Superior temporal gyrus (tissue), 1 donor: ENCODE measurements at regions not wholly inside any gene's neighbourhood (a gene's known extent, or its start where the extent isn't known, plus 50 kb on each side); places are given as distances from the start of the nearest gene placed in this dataset.
"Not testable (repeated sequence)": the region's sequence is repeated elsewhere in the genome, so short reads cannot be mapped to it uniquely, and the experiment has no call there.

Experiments
- DNase-seq: peaks from one replicate; pipeline ENCODE4 v3.0.0-alpha.2; 2016; ENCODE audit errors: extremely low spot score

DNA sequence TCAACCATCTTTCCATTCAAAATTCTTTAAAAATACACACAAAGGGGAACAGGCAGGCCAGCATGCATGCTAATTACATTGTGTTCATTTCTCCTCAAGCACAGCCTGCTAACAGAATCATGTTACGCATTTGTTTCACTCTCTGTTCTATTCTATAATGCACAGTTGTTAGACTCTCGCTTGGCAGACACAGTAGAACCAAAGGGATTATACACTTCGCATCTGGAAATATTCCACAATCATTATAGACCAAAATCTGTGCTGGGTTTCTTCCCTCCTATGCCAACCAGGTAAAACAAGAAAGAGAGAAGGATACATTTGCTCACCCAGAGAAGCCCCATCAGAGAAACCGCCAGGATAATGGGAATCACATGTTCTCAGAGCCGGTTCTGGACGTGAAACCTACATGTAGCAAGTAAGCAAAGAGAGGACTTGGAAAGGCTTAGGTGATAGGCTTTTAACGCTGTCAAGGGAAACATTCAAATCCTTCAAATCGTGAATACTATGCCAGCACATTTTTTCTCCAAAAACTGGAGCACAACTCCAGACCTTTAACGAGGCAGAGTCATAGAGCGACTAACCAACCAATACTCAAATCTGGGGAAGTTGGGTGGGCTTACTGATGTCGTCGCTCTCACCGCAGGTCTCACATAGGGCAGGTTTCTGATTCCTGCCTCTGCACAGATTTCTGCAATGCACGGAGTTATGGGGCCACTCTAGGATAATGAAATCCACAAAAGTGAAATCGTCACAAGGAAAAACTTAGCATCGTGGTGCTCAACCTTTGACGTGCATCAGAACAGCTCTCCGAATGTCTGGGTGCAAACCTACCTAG, 380.5 kb upstream of the AUTS2 start:
- DNase-seq = peak; percentile 20

DNA sequence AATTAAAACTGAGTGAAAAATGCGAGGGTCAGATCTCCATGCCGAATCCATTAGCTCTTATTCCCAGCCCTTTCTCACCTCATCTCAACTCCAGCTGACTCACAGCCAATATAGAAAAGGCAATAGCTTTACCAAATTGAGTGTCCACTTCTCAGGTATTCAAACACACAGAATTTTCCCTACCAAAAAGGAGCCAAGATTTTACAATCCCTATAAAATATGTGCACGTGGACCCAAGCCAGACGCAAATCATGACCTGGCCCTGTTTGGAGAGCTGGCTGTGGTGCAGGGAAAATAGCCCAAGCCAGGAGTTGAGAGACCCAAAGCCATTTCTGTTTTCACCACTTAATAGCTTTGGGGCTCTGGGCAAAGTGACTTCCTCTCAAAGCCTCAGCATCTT, 379.7 kb upstream of the AUTS2 start:
- no peak for DNase-seq

DNA sequence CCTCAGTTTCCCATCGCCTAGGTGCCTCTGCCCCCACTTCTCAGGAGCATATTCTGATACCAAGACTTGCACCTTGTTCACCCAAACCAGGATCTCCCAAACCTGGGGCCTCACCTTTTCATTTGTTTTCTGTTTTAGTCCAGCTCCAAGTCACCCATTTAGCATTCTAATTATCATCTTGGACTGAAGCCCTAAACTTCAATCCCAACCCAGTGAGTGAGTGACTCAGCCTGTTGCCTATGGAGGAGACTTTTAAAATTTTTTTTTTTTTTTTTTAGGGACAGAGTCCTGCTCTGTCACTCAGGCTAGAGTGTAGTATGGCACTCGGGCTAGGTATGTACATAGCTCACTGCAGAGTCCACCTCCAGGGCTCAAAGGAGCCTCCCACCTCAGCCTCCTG, 378.9 kb upstream of the AUTS2 start:
- no peak for DNase-seq

DNA sequence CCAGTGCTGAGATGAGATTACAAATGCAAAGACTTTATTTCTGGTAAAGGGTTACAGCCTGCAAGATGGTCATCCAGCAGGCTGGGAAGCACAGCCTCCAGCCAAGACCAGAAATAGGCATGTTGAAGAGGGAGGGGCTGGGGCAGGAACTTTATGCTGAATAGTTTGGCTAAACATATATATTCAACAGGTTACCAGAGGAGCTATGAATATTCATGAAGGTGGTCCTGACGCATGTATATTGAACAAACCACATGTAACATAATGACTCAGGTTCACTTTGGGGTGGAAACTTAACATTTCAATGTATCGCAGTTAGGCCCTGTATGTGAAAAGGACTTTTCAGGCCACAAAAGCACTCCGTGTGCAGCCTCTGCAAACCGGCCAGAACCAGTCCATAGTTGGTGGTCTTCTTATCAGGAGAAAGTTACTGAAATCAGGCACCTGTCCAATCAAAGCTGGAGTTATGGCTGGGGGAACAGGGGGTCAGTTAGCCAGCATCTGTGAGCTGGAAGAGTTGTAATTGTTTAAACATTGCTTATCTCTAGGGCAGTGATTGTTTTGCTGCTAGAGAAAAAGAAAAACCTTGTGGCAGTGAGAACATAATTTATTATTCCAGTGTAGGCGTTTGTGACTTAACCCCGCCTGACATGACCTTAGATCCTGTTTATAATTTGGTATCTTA, 372.9 kb upstream of the AUTS2 start:
- no peak for DNase-seq

DNA sequence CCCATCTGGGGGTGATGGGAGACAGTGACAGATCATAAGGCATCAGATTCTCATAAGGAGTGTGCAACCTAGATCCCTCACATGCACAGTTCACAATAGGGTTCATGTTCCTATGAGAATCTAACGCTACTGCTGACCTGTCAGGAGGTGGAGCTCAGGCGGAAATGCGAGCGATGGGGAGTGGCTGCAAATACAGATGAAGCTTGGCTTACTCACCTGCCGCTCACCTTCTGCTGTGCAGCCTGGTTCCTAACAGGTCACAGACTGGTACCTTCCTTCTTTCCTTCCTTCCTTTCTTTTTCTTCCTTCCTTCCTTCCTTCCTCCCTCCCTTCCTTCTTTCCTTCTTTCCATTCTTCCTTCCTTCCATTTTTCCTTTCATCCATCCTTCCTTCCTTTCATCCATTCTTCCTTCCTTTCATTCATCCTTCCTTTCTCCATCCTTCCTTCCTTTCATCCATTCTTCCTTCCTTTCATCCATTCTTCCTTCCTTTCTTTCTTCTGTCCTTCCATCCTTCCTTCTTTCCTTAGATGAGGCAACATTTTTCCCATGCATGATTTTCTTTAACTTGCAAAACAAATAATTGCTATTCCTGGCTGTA, 370.0 kb upstream of the AUTS2 start:
- DNase-seq = no peak

DNA sequence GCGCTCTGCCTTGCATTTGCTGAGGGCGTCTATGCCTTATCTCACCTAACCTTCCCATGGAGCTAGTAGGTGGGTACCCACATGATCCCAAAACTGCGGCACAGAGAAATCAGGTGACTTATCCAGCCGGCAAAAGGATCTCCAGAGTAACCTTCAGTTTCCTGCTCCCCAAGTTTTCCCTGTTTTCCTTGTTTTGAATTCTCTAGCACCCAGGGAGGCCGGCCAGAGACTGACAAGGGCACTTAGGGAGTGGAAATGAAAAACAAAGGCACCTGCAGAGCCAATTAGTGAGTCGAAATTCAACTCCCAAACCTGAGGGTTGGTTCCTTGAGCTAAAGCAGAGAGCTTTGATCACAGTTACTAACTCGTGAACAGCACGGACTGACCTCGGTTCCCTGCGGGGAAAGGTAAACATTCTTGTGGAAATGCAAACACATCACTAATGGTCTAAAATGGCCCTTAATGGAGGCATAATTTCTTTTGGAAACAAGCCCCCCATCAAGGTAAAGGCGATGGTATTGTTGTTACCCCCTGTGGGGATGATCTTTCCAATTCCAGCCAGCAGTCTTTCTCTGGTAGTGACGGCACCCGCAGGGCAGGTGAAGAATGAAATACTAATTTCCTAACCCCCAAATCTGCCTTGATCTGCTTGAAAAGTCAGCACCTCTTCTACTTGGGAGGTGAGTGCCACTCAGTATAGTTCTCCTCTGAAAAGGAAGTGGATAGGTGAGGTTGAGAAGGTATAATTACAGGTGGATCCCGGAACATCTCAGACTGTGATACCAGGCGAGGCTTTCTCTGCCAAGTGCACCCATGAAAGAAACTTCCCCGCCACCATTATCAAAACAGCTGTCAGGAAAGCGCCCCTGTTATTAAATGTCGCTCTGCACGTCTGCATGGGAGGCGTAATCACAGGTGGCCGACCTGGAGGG, 365.6 kb upstream of the AUTS2 start:
- no peak for DNase-seq

DNA sequence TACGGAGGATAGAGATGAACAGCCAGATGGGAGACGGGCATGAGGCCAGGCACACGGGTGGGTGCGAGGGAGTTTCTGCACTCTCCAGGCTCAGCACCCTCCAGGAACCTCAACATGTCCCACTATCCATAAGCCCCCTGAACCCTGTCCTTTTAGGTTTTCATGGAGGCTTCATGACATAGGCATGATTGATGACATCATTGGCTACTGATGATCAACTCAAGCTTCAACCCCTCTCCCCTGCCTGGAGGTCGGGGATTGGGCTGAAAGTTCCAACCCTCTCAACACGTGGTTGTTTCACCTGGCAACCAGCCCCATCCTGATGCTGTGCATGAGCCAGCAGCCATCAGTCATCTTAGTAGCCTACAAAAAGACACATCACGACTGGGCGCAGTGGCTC, 360.7 kb upstream of the AUTS2 start:
- DNase-seq = no peak

DNA sequence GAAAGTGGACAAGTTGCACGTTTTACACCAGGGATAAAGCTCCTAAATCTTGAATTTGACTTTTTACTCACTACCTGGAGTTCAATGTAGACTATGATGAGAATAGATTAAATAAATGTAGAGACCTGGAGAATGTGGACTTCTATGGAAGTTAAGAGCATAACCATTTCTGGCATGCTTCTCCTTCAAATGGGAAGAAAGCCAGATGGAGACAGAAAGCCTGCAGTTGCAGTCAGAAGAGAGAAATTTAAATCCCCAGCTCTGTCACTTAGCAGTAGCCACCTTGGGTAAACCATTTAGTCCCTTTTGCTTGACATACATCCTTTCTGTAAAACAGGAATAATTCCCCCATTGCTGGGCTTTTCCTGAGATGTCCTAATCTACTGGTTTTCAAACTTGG, 355.3 kb upstream of the AUTS2 start:
- DNase-seq = no peak

DNA sequence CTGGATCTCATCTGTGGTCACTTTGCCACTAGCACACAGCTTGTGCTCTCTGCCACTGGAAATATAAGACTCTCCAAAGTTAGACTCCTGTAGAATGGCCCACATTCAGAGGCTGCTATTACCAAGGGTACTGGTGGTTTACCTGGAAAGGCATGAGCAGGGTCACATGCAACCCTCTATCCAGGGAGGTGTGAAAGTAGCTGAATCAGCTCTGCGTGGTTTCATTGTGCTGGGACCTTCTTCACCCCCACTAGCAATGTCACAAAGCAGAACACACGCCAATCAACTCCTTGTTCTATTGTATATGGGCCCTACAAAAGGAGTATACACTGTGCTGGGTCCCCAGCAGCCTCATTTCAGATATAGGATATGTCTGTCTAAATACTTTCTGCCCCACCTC, 353.6 kb upstream of the AUTS2 start:
- DNase-seq = no peak

DNA sequence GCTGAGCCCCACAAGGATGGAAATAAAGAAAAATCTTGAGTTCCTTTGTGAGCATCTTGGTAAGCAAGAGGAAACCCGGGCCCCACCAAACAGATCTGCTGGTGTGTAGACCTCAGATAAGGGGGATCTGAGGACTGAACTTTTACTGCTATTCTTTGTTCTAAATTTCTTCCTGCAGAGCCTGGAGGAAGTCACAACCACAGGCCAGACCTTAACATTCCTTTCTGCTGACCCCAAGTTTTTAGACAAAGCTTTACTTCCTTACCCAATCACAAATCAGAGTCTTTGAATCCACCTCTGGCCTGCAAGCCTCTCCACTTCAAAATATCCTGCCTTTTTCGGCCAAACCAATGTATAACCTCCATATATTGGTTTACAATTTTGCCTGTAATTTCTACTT, 352.6 kb upstream of the AUTS2 start:
- DNase-seq = no peak

DNA sequence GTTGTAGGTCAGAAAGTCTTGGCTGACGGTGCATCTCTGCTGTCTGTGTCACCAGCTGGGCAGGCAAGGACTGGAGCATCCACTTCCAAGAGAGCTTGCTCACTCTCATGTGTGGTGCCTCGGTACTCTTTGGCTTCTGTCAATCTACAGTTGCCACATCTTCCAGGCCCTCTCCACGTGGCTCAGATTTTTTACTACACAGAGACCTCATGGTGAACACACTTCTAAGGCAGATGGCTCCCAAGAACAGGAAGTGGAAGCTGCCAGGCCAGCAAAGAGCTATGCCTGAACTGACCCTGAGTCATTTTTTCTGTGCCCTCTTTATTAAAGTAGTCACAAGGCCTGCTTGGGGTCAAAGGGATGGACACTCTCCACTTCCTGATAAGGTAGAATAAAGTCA, 351.5 kb upstream of the AUTS2 start:
- no peak for DNase-seq

DNA sequence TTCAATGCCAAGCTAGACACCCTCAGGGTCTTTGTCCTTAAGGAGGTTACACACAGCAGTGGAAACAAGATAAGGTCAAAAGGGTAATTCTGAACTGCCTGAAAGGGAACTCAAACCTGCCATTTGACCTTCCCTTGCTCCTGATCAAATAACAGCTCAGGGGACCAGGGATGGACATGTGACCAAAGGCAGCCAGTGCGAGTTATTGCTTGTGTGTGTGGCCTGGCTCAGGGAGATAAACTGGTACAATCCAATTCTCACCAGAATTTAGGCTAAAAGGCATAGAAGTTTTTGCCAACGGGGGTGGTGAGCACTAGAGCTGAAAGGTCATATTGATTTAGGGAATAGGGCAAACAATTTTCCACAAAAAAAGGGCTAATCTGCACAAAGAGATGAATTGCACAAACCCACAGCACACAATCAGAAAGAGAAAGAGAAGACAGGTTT, 349.9 kb upstream of the AUTS2 start:
- DNase-seq = not testable (repeated sequence)

DNA sequence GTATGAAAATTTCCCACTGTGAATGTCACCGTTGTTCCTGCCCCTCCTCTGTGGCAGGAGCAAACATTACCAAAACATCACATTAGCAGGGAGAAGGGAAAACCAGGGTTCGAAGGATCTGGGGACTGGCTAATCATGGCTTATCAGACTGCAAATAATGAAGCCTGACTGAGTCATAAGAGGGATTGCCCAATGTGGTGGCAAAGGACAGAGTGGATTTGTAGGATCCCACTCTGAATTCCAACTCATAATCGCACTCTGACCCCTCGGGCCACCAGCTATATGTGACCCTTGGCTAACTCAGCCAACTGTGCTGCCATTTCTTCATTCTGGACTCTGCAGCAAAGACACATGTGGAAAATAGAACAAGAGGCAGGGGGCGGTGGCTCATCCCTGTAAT, 347.3 kb upstream of the AUTS2 start:
- no peak for DNase-seq

DNA sequence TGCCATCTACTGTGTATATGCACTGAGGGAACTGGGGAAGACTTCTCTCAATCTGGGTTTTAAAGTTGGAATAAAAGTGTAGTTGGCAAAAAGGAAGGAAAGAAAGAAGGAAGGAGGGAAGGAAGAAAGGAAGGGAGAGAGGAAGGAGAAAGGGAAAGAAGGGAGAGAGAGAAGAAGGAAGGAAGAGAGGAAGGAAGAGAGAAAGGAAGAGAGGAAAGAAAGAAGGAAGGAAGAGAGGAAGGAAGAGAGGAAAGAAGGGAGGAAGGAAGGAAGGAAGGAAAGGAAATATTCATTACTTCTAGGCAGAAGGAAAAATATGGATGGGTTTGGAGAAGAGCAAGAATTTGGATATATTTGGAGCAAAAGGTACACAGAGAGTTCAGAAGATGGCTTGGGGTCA, 343.6 kb upstream of the AUTS2 start:
- no peak for DNase-seq

DNA sequence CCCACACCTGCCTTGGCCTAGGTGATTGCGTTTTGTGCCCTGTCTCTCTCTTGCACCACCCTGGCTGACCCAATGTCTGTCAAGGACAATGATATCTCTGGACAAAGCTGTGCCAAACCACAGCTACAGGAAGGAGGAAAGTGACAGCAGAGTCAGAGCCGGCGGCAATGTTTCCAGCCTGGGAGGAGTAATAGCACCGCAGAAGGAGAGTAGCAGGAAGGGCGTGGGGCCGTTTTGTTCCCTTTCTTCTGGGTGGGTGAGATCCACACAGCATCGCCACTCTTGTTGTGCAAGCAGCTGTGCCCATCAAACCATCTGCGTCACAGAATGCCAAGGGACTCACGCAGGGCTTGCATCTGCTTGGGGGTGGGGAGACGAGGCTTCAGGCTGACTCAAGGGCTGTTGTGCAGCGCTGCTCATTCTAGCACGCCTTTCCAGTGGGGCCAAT, 341.6 kb upstream of the AUTS2 start:
- peak; percentile 27 for DNase-seq

DNA sequence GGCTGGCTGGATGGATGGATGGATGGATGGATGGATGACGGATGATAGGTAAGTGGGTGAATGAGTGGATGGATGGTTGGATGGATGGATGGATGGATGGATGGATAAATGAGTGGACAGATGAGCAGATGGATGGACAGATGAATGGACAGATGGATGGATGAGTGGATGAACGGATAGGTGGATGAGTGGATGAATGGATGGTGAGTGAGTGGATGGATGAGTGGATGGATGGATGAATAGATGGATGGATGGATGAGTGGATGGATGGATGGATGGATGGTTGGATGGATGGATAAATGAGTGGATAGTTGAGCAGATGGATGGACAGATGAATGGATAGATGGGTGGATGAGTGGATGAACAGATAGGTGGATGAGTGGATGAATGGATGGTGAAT, 340.7 kb upstream of the AUTS2 start:
- DNase-seq = no peak

DNA sequence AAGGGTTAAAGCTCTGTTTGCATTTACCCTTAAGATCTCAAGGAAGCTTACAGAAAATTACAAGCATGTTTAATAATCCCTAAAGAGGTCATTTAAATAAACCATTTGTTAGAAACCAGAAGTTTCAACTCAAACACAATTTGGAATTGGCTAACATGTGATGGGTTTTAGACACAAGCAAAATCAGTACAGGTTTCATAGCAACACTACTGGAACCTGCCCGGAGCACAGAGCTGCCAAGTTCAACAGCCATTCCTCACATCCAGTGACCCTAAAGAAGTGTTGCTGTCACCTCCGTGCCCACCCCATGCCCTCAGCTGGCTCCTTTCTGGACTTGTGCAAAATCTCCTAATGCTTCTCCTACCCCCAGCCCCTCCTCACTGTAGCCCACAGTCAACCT, 338.8 kb upstream of the AUTS2 start:
- DNase-seq = no peak

DNA sequence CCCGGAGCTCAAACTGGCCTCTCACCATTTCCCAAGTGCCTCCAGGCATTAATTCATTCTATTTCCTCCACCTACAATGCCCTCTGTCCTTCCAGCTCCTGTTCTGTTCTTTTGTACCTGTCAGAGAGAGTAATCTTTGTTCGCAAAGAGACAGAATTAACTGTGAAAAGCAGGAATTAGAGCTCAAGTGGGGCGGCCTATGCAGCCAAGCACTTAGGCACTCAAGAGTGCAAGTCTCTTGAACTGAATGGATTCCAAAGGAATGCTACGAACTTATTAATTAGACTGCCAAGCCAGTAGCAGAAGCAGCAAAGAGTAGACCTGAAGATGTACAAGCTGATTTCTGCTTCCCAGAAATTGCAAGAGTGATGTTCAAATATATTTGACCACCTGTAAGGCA, 338.3 kb upstream of the AUTS2 start:
- no peak for DNase-seq

DNA sequence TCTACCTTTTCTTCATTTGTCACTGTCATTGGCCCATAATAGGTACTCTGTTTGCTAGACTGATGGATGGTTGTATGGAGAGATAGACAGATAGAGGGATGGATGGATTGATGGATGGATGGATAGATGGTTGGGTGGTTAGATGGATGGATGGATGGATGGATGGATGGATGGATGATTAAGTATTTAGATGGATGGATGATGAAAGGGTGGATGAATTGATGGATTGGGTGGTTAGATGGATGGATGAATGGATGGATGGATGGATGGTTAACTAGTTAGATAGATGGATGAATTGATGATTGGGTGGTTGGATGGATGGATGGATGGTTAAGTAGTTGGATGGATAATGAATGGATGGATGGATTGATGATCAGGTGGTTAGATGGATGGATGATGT, 334.7 kb upstream of the AUTS2 start:
- no peak for DNase-seq

DNA sequence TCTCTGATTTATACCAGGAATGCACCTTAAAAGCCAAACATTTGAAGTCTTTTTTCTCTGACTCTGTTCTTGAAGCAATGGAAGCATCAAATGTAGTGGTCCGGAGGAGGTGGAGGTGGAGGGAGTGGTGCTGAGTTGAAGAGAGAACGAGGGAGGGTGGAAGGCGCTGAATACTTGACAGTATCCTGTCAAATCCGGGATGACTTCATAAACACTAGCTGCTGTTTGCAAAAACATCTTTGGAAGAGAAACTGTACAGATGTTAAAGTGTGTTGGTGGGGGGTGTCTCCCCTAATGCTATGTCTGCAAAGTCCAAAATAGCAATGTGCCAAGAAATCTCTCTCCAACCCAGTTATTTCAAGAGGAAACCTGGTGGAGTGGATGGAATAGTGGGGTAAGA, 328.5 kb upstream of the AUTS2 start:
- no peak for DNase-seq

DNA sequence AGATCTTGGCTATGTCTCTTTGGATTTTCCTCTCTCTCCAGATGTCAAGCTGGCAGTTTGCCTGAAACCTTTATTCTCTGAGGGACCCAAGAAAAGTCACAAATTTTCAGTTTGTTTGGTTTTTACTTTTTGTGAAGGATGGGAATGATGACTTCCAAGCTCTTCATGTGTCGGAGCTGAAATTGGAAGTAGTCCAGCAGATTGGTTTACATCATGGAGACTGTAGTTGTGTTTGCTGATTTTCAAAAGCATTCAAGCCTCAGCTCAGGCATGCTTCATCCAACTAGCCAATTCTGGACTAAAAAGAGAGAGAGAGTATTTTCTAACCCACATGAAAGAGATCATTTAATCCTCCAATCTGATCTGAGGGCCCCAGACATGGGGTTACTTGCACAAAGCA, 326.2 kb upstream of the AUTS2 start:
- no peak for DNase-seq
